T-cell (primary cell): ENCODE measurements at regions not wholly inside any gene's neighbourhood (a gene's known extent, or its start where the extent isn't known, plus 50 kb on each side); places are given as distances from the start of the nearest gene placed in this dataset.
A peak's percentile ranks its signal among the peaks of the same experiment; 100 is the strongest.

Experiments
- ATAC-seq, 4 experiments: fragments of 200-7000 bp in 3 of 4; fragments of 150-1000 bp in 1 of 4; cut with Tn5 transposase; replicated peaks in 1 of 4; 1 replicate in 3 of 4; 2 replicates in 1 of 4; pipeline ENCODE4 v1.10.0; 2021; ENCODE audit warnings: moderate library complexity in 3 of 4, mild to moderate bottlenecking in 2 of 4, moderate number of reproducible peaks in 1 of 4
- CTCF ChIA-PET, 2 donors: fragments of 300-600 bp; sonication (Branson Sonifier 250); formaldehyde crosslinking; loops; one replicate each; lab custom pipeline; 2022; ENCODE audit warnings: antibody characterized with exemption in 2 of 2; lab: Charles Lee
- POLR2A ChIA-PET, 2 donors: fragments of 300-600 bp; sonication (Branson Sonifier 250); formaldehyde crosslinking; loops; one replicate each; lab custom pipeline; 2022; ENCODE audit warnings: antibody characterized with exemption in 2 of 2; lab: Charles Lee
- DNase-seq, 35 experiments: peaks; one replicate each; pipeline versions ENCODE4 v3.0.0 to v3.0.0-alpha.2; 2013 to 2023
- H3K27ac ChIP-seq: one replicate; pipeline ENCODE4 v1.5.1; 2013; ENCODE audit warnings: low read length
- H3K27me3 ChIP-seq, 2 experiments: replicated peaks in 1 of 2; 1 replicate in 1 of 2; 2 replicates in 1 of 2; pipeline versions ENCODE4 v1.6.1 to v1.7.0; 2013; ENCODE audit warnings: low read length in 1 of 2, mixed read lengths in 1 of 2; ENCODE audit not compliant: control insufficient read depth in 2 of 2, insufficient read depth in 2 of 2; ENCODE audit errors: extremely low read depth in 1 of 2
- H3K36me3 ChIP-seq, 2 donors: 1 replicate in 1 of 2; 2 replicates in 1 of 2; pipeline versions ENCODE4 v1.6.1 to v1.7.0; 2013; ENCODE audit warnings: low read length in 1 of 2; ENCODE audit not compliant: control insufficient read depth in 2 of 2, insufficient read depth in 1 of 2; ENCODE audit errors: extremely low read depth in 1 of 2
- H3K4me1 ChIP-seq, 2 experiments: 1 replicate in 1 of 2; 2 replicates in 1 of 2; pipeline versions ENCODE4 v1.6.1 to v1.7.0; 2013; ENCODE audit warnings: low read length in 2 of 2, mixed read lengths in 1 of 2; ENCODE audit not compliant: insufficient read depth in 2 of 2, control insufficient read depth in 1 of 2; ENCODE audit errors: extremely low read depth in 1 of 2
- H3K4me3 ChIP-seq, 2 donors: 1 replicate in 1 of 2; 2 replicates in 1 of 2; pipeline versions ENCODE4 v1.5.1 to v1.7.0; 2013; ENCODE audit warnings: mild to moderate bottlenecking in 2 of 2, low read length in 1 of 2, moderate library complexity in 1 of 2; ENCODE audit not compliant: control insufficient read depth in 1 of 2; ENCODE audit errors: extremely low read depth in 1 of 2
- H3K9me3 ChIP-seq: 2 replicates; pipeline ENCODE4 v1.7.0; 2013
- H3K27ac Mint-ChIP-seq, 2 donors: one replicate each; pipeline ENCODE4 v1.8.0; 2020 to 2021; ENCODE audit warnings: mild to moderate bottlenecking in 2 of 2, mixed read lengths in 2 of 2
- H3K27me3 Mint-ChIP-seq, 2 donors: one replicate each; pipeline ENCODE4 v1.8.0; 2021 to 2022; ENCODE audit warnings: mixed read lengths in 2 of 2
- H3K36me3 Mint-ChIP-seq: one replicate; pipeline ENCODE4 v1.8.0; 2021; ENCODE audit warnings: mixed read lengths
- H3K4me1 Mint-ChIP-seq, 3 donors: one replicate each; pipeline ENCODE4 v1.8.0; 2020 to 2022; ENCODE audit warnings: mixed read lengths in 3 of 3, mild to moderate bottlenecking in 1 of 3
- H3K4me3 Mint-ChIP-seq, 3 donors: one replicate each; pipeline ENCODE4 v1.8.0; 2020 to 2022; ENCODE audit warnings: mild to moderate bottlenecking in 3 of 3, mixed read lengths in 3 of 3, moderate library complexity in 3 of 3
- H3K9me3 Mint-ChIP-seq, 3 donors: one replicate each; pipeline ENCODE4 v1.8.0; 2020 to 2022; ENCODE audit warnings: mixed read lengths in 3 of 3
- WGBS: methylation state at CpG from one replicate; pipeline ENCODE4 v1.1.5; 2013; ENCODE audit warnings: missing lambda C conversion rate; ENCODE audit not compliant: insufficient coverage; 5-methylcytosine and 5-hydroxymethylcytosine counted together

- H3K27me3 Mint-ChIP-seq, result peaks cover 13 to 52% of the 10 kb centered on the region in 2 donors
- DNase-seq (no peak), ATAC-seq (no peak)
- H3K4me3 Mint-ChIP-seq, result no peak overlapping the region
- peaks cover 0 to 14% of the 10 kb centered on the region in 2 experiments for H3K4me1 ChIP-seq
- ChIA-PET CTCF (interaction anchor here in 1 of 2 donors (1.1 kb wide), 1 partner anchor 13 kb away, joined by 3 read pairs; no protein-coding TSS in a partner anchor), POLR2A (no interaction called here)
- no peaks in the 10 kb centered on the region for H3K9me3 ChIP-seq
- H3K36me3 Mint-ChIP-seq, result no peaks in the 10 kb centered on the region
- peaks cover 4 to 42% of the 10 kb centered on the region in 2 experiments for H3K27me3 ChIP-seq
- WGBS, result 100% methylated on average over 1 of the region's 2 CpGs
- peaks cover 5 to 13% (median 7%) of the 10 kb centered on the region in 3 donors for H3K4me1 Mint-ChIP-seq
- no peak overlapping the region for H3K4me3 ChIP-seq
- H3K9me3 Mint-ChIP-seq, result no peaks in the 10 kb centered on the region
- H3K36me3 ChIP-seq, result no peaks in the 10 kb centered on the region
- no peak overlapping the region for H3K27ac Mint-ChIP-seq
- no peak overlapping the region for H3K27ac ChIP-seq
These were observed 127.1 kb downstream of the PPIAL4G start for GRCh38 chr1:148355976-148356375.

GRCh38 chr1:148354913-148355308, 128.2 kb downstream of the PPIAL4G start:
- POLR2A ChIA-PET, result no interaction called here
- Mint-ChIP-seq H3K36me3 (no peaks in the 10 kb centered on the region), H3K9me3 (no peaks in the 10 kb centered on the region), H3K27ac (peak overlapping the region in 1 of 2 donors; percentile 39), H3K4me1 (peaks cover 5 to 13% (median 7%) of the 10 kb centered on the region in 3 donors), H3K4me3 (peak overlapping the region in 1 of 3 donors; percentile 53), H3K27me3 (peaks cover 21 to 56% of the 10 kb centered on the region in 2 donors)
- Histone ChIP-seq H3K36me3 (no peaks in the 10 kb centered on the region), H3K4me1 (peaks cover 0 to 13% of the 10 kb centered on the region in 2 experiments), H3K27me3 (peaks cover 4 to 42% of the 10 kb centered on the region in 2 experiments), H3K9me3 (no peaks in the 10 kb centered on the region), H3K27ac (no peak overlapping the region), H3K4me3 (peak overlapping the region in 1 of 2 donors; percentile 20)
- ATAC-seq (no peak), DNase-seq (no peak)
- CTCF ChIA-PET, result interaction anchor here in 1 of 2 donors (0.6 to 1.1 kb wide), 2 partner anchors 12 to 19 kb away, joined by 3 read pairs; no protein-coding TSS in a partner anchor
- WGBS, result 81% methylated on average over 14 of the region's 15 CpGs

DNA sequence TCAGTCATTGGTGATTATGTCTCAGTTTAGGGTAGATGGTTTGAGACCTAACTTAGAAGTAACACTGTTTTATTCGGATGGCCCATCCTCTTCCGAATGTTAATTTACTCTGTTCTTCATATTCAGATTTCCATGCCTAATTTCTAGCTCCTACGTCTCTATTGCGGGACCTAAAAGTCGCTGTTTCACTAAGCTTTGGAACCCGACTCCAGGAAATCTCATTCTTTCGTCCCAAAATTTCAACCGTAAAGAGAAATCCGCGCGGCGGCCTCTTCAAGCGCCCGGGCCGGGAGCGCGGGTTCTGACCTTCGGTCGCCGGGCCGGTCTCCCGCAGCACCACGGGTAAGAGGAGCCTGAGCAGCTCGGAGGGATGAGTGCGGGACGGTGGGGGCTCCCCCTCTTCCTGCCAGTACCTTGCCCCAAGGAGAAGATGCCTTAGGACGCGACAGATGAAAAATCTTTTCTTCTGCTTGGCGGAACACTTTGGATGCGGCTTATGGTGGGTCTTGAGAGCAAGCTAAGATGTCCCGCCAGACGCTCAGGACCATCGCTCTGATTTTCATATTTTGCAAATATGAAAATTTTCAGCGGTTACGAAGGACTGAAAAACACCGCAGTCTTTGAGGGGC, 128.7 kb downstream of the PPIAL4G start:
- CTCF ChIA-PET, result no interaction called here
- Histone ChIP-seq H3K4me3 (peak overlapping the region in 1 of 2 donors; percentile 20), H3K27ac (no peak overlapping the region), H3K4me1 (peaks cover 0 to 13% of the 10 kb centered on the region in 2 experiments), H3K36me3 (no peaks in the 10 kb centered on the region), H3K27me3 (peaks cover 4 to 38% of the 10 kb centered on the region in 2 experiments), H3K9me3 (no peaks in the 10 kb centered on the region)
- Mint-ChIP-seq H3K9me3 (no peaks in the 10 kb centered on the region), H3K27ac (no peak overlapping the region), H3K27me3 (peaks cover 23 to 59% of the 10 kb centered on the region in 2 donors), H3K36me3 (no peaks in the 10 kb centered on the region), H3K4me1 (peaks cover 5 to 13% (median 7%) of the 10 kb centered on the region in 3 donors), H3K4me3 (peak overlapping the region in 1 of 3 donors; percentile 53)
- no peak for DNase-seq
- POLR2A ChIA-PET, result no interaction called here
- no peak for ATAC-seq
- 65% methylated on average over 34 of the region's 36 CpGs for WGBS

- Mint-ChIP-seq H3K4me3 (peak overlapping the region in 1 of 3 donors; percentile 53), H3K27ac (no peak overlapping the region), H3K36me3 (no peaks in the 10 kb centered on the region), H3K4me1 (peaks cover 5 to 13% (median 7%) of the 10 kb centered on the region in 3 donors), H3K27me3 (peaks cover 27 to 66% of the 10 kb centered on the region in 2 donors), H3K9me3 (no peaks in the 10 kb centered on the region)
- no peaks in the 10 kb centered on the region for H3K9me3 ChIP-seq
- peaks cover 4 to 38% of the 10 kb centered on the region in 2 experiments for H3K27me3 ChIP-seq
- peaks cover 0 to 13% of the 10 kb centered on the region in 2 experiments for H3K4me1 ChIP-seq
- CTCF ChIA-PET, result no interaction called here
- 65% methylated on average over 28 of the region's 31 CpGs for WGBS
- ATAC-seq, result peak in 2 of 4 experiments; percentile 20 to 77
- no peak overlapping the region for H3K4me3 ChIP-seq
- no peak overlapping the region for H3K27ac ChIP-seq
- no peaks in the 10 kb centered on the region for H3K36me3 ChIP-seq
- DNase-seq, result peak in 1 of 35 experiments; percentile 29
- POLR2A ChIA-PET, result no interaction called here
These were observed 129.4 kb downstream of the PPIAL4G start for GRCh38 chr1:148353461-148354283.

DNA sequence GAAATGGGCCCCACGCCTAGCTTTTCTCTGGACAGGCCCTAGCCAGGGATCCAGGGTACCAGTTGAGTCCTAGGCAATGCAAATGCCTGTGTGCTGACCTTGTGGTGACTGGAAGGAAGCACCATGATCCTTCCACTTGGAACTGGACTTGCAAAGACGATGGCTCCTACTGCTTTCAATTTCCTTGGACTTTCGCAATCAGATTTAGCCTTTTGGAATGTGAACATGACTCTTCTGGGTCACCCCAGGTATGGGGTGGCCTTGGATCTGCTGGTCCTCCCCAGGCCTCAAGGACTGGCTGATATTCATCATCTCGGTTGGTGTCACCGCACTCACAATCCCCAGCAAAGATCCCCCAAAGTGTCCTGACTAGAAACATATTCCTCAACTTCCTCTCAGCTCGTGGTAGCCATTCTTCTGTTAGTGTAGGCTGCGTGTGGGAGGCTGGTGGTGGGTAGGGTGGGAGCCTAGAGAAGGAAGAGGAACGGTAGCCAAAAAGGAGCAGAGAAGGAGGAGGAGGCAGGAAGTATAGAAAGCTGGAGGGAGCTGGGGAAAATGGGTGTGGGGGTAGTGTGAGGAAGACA, 130.5 kb downstream of the PPIAL4G start:
- no peaks in the 10 kb centered on the region for H3K36me3 Mint-ChIP-seq
- Histone ChIP-seq H3K36me3 (no peaks in the 10 kb centered on the region), H3K27ac (no peak overlapping the region), H3K9me3 (no peaks in the 10 kb centered on the region), H3K4me1 (peaks cover 0 to 13% of the 10 kb centered on the region in 2 experiments), H3K4me3 (no peak overlapping the region), H3K27me3 (peaks cover 7 to 45% of the 10 kb centered on the region in 2 experiments)
- WGBS, result 79% methylated on average over 4 of the region's 8 CpGs
- no peak overlapping the region for H3K27ac Mint-ChIP-seq
- ChIA-PET POLR2A (no interaction called here), CTCF (no interaction called here)
- ATAC-seq (no peak), DNase-seq (no peak)
- no peaks in the 10 kb centered on the region for H3K9me3 Mint-ChIP-seq
- H3K4me3 Mint-ChIP-seq, result no peak overlapping the region
- peaks cover 5 to 13% (median 7%) of the 10 kb centered on the region in 3 donors for H3K4me1 Mint-ChIP-seq
- H3K27me3 Mint-ChIP-seq, result peaks cover 21 to 66% of the 10 kb centered on the region in 2 donors

GRCh38 chr1:148347781-148348180, 135.3 kb downstream of the PPIAL4G start:
- no peak overlapping the region for H3K27ac Mint-ChIP-seq
- no peaks in the 10 kb centered on the region for H3K9me3 ChIP-seq
- H3K27me3 Mint-ChIP-seq, result peaks cover 26 to 61% of the 10 kb centered on the region in 2 donors
- CTCF ChIA-PET, result interaction anchor here in 1 of 2 donors (1.5 kb wide), 1 partner anchor 11 kb away, joined by 11 read pairs; no protein-coding TSS in a partner anchor
- no peaks in the 10 kb centered on the region for H3K36me3 ChIP-seq
- no peak overlapping the region for H3K4me3 Mint-ChIP-seq
- DNase-seq (no peak), ATAC-seq (no peak)
- POLR2A ChIA-PET, result interaction anchor here in 1 of 2 donors (1.1 kb wide), 1 partner anchor 13 kb away, joined by 4 read pairs; no protein-coding TSS in a partner anchor
- no peak overlapping the region for H3K27ac ChIP-seq
- peaks cover 3 to 28% of the 10 kb centered on the region in 2 experiments for H3K27me3 ChIP-seq
- H3K4me1 Mint-ChIP-seq, result peaks cover 2 to 6% (median 5%) of the 10 kb centered on the region in 3 donors
- no peaks in the 10 kb centered on the region for H3K4me1 ChIP-seq
- no peaks in the 10 kb centered on the region for H3K36me3 Mint-ChIP-seq
- H3K4me3 ChIP-seq, result no peak overlapping the region
- H3K9me3 Mint-ChIP-seq, result no peaks in the 10 kb centered on the region
